Bronchial epithelial cell (primary cell): ENCODE measurements at regions not wholly inside any gene's neighbourhood (a gene's known extent, or its start where the extent isn't known, plus 50 kb on each side); places are given as distances from the start of the nearest gene placed in this dataset.

Experiments
- DNase-seq: peaks from one replicate; pipeline ENCODE4 v3.0.0-alpha.2; 2010; ENCODE audit warnings: low read depth
- FAIRE-seq: peaks from 2 replicates; lab custom pipeline; 2011; peaks lifted over from hg19 to GRCh38; lab: Jason Lieb, UNC
- H3K27me3 ChIP-seq: 2 replicates; pipeline ENCODE4 v1.5.1; 2011; ENCODE audit warnings: low read length; ENCODE audit not compliant: control insufficient read depth, insufficient read depth
- H3K36me3 ChIP-seq: 2 replicates; pipeline ENCODE4 v1.5.1; 2011; ENCODE audit warnings: low read length; ENCODE audit not compliant: control insufficient read depth, insufficient read depth
- H3K4me3 ChIP-seq: 2 replicates; pipeline ENCODE4 v1.5.1; 2011; ENCODE audit warnings: mild to moderate bottlenecking, low read depth, low read length, control low read depth
- TF ChIP-seq, protein P1 (sequence below): IDR thresholded peaks from 2 replicates; pipeline ENCODE4 v1.5.1; 2011; ENCODE audit warnings: mild to moderate bottlenecking, moderate library complexity, low read length, control low read depth, inconsistent platforms; ENCODE audit not compliant: insufficient read depth, severe bottlenecking

DNA sequence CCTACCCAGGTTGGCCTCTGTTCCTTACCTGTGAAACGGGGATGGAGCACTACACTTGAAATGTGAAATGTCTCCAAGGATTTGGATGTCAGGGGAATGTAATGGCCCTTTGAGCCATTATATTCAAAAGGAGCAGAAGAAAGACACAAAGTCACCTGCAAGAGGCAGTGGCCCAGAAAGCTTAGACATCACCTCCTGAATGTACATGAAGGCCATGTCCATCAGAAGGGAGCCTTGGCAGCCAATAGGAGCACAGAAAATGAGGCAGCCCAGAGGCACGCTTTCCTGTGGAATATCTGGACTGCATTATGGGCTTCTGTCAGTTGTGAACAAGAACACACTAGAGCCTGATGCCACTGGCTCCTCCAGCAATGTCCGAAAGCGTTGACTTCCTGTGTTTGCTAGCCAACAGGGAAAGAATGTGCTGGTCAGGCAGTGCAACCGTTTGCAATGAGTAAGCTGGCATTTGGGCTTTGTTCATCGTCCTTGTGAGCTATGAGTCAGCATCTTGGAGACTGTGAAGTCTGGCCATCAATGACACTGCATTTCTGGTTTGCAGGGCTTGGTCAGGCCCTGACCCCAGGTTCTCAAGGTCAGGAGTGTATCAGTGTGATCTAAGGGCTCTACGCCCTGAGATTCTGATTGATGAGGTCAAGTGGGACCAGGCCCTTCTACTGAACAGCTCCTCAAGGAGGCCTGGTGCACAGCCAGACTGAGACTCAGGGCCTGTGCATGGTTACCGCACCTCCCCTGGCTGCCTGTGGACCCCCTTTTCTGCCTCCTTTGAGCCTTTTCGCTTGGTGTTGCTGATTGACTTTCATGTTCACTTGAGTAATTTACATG is 222.4 kb downstream of the RPS24 start:
- Histone ChIP-seq H3K36me3 (no peaks in the 10 kb centered on the region), H3K27me3 (no peaks in the 10 kb centered on the region), H3K4me3 (no peak overlapping the region)
- TF ChIP-seq, protein P1, sequence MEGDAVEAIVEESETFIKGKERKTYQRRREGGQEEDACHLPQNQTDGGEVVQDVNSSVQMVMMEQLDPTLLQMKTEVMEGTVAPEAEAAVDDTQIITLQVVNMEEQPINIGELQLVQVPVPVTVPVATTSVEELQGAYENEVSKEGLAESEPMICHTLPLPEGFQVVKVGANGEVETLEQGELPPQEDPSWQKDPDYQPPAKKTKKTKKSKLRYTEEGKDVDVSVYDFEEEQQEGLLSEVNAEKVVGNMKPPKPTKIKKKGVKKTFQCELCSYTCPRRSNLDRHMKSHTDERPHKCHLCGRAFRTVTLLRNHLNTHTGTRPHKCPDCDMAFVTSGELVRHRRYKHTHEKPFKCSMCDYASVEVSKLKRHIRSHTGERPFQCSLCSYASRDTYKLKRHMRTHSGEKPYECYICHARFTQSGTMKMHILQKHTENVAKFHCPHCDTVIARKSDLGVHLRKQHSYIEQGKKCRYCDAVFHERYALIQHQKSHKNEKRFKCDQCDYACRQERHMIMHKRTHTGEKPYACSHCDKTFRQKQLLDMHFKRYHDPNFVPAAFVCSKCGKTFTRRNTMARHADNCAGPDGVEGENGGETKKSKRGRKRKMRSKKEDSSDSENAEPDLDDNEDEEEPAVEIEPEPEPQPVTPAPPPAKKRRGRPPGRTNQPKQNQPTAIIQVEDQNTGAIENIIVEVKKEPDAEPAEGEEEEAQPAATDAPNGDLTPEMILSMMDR = no peak
- DNase-seq (peak; percentile 94), FAIRE-seq (peak; percentile 98)

DNA sequence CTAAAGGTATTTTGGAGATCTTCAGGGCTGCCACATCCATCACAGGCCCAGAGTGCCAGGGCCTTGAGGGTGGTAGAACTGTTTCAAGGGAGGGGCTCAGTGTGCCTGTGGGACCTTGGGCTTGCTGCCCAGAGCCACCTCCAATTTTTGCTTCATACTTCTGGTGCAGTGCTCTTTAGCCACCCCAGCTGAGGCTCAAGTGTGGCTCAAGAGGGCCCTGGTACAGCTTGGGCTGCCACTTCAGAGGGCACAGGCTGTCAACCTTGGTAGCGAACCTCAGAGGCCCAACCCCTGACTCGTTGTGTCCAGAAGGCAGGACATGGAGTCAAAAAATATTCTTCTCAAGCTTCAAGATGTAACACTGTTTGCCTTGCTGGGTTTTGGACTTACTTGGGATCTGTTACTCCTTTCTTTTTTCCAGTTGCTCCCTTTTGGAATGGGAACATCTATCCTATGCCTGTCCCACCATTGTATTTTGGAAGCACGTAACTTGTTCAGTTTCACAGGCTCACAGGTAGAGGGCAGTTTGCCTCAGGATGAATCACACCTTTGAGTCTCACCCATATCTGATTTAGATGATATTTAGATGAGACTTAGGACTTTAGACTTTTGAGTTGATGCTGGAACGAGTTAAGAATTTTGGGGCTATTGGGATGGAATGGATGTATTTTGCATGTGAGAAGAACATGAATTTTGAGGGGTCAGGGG is 224.8 kb downstream of the RPS24 start:
- no peak for FAIRE-seq
- Histone ChIP-seq H3K4me3 (no peak overlapping the region), H3K36me3 (no peaks in the 10 kb centered on the region), H3K27me3 (no peaks in the 10 kb centered on the region)
- DNase-seq = peak; percentile 27
- TF ChIP-seq, protein P1 = peak; percentile 8

DNA sequence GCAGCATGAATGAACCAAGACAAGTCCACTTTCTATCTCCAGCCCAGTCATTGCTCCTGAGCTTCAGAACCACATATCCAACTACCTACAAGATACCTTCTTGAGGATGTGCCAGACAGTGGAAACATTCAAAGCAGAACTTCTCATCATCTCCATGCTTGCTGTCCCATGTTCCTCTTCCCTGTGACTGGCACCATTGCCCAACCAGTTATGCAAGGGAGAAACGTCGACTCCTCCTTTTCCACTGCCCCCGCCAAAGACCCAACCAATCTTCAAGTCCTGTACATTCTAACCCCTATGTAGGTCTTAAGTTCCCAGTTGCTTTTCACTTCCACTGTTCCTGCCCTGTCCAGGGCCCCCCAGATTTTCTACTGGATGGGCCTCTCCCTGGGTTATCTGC is 225.7 kb downstream of the RPS24 start:
- TF ChIP-seq, protein P1 = no peak
- Histone ChIP-seq H3K27me3 (no peaks in the 10 kb centered on the region), H3K36me3 (no peaks in the 10 kb centered on the region), H3K4me3 (no peak overlapping the region)
- no peak for DNase-seq
- peak; percentile 40 for FAIRE-seq

DNA sequence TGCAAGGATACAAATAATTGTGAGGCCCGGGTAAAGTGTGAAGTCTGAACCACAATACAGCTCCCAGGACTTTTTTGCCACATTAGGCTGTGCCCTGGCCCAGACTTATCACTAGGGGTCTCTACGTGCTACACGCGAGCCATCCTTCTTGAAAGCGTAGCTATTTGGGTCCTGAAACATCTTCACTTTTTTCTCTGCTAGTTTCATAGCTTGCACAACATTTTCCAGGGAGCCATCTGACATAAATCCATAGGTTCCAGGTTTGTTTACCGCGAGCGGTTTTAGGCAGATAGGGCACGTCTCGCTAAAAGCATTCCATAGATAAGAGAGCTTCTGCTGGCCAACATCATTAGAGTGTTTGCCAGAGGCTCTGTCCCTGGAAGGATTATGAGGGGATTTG is 226.5 kb downstream of the RPS24 start:
- FAIRE-seq = no peak
- H3K27me3 ChIP-seq = no peaks in the 10 kb centered on the region
- H3K36me3 ChIP-seq = no peaks in the 10 kb centered on the region
- TF ChIP-seq, protein P1 = no peak
- DNase-seq = no peak
- H3K4me3 ChIP-seq = no peak overlapping the region

DNA sequence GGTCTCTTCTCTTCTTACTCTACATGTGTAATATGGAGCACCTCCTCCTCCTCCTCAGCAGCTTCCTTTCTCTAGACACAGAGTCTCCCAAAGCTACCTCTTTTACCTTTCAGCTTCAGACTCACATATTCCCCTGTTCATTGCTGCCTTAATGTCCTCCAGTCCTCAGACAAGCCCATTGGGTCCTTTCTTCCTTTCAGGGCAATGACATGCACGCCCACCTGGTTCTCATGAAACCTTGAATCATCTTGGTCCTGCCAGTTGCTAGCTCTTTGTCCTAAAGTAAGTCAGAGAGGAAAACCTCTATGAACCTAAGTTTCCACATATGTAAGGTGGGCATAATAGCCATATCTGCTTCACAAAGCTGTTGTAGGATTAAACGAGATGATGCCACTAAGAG is 227.0 kb downstream of the RPS24 start:
- FAIRE-seq (no peak), DNase-seq (no peak)
- no peaks in the 10 kb centered on the region for H3K36me3 ChIP-seq
- H3K27me3 ChIP-seq = no peaks in the 10 kb centered on the region
- no peak overlapping the region for H3K4me3 ChIP-seq
- TF ChIP-seq, protein P1 = no peak
